ENCODE measurements at regions not wholly inside any gene's neighbourhood (a gene's known extent, or its start where the extent isn't known, plus 50 kb on each side); places are given as distances from the start of the nearest gene placed in this dataset.
"Not testable (repeated sequence)": the region's sequence is repeated elsewhere in the genome, so short reads cannot be mapped to it uniquely, and the experiment has no call there.

DNA sequence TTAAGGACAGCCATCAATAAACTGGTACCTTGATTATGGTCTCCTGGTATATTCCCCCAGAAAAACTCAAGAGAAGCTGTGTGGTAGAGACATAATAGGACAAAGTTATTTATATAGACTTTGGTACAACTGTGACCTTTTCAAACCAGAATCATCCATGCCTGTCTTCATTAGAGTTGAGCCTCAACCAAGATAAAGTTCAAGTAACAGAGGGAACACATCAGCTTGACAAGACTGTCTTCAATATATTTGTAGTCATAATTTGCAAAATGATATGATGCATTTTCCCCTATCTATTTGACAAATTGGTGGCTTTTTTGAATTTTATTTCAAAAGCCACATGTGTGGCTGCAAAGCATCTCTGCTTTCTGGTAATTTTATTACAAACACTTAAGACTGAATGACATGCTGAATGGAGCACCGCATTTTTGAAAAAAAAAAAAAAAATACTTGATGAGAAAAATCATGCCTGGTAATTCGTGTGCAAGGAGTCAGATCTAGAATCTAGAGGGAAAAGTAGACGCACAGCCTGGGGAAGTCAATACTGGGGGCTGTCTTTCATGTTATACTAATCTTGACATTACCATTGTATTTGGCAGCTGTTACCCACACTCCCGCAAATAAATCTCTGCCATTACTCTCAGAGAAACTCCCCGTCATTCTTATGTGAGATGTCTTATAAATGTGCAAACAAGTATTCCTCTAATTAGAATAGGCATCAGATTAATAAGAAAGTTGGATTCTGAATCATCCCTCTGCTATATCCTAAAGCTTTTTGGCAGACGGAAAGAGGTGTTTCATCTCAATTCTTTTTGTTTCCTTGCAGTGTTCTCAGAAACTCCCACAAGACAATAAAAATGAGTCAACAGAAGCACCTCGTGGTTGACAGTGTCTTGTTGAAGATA, 554.8 kb upstream of the CBLB start:
- no peak for DNase-seq

DNA sequence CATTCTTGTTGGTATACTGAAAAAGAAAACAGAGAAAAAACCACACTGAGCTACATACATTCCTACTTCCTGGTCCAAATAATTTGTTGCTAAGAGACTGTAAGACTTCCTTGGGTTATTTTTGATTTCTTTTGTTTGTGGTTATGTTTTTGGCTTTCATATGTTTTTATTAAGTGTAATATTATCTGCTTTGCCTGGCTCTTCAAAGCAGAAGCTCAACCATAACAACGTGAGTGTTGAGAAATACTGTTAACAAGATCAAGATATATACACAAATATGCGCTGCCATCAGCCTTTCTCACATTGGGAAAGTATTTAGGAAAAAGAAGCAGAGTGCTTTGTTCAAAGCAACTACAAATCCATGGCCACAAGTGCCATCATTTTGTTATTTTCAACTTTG, 556.2 kb upstream of the CBLB start:
- no peak for DNase-seq

DNA sequence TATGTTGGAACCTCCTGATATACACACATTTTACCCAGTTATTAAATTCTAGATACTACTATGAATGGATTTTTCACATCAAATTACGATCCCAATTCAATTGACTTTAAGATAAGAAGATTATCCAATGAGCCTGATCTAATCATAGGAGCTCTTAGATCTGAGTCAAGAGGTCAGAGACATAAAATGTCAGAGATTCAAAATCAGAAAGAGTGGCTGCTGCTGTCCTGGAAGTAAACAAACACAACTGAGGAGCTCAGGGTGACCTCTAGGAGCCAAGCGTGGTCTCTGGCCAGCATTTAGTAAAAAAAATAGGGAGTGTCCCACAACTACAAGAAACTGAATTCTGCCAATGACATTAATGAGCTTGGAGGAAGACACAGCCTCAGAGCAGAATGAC, 557.1 kb upstream of the CBLB start:
- DNase-seq = no peak

DNA sequence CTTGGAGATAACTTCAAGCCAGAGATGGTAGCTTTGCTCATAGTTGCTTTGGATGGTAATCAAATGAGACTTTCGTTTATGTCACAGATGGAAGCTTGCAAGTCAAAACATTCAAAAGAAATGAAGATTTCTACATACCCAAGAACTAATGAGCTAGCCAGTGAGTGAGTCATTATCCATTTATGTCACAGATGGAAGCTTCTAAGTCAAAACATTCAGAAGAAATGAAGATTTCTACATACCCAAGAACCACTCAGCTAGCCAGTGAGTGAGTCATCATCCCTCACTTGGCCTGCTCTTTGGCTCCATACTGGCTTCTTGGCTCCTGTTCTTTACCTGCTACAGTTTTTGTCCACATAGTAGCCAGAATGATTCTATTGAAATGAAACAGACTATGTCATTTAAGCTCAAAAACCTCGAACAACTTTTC, 559.8 kb upstream of the CBLB start:
- no peak for DNase-seq

DNA sequence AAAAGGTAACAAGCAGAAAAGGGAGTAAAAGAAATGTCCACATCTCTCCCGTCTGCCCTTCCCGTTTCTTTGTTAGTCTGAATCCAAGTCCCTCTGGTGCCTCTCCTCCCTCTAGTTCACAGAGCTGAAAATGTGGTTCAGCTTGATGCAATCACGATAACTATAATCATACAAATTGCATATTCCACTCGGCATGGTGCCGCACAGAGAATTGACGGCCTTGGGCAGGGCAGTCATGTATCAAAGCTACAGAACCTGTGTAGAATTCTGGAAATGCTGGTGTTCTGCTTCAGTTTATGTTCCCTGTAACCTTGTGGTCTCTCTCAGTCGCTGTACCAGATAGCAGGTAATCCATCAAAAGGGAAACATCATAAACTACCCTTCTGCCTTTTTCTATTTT, 562.9 kb upstream of the CBLB start:
- no peak for DNase-seq

DNA sequence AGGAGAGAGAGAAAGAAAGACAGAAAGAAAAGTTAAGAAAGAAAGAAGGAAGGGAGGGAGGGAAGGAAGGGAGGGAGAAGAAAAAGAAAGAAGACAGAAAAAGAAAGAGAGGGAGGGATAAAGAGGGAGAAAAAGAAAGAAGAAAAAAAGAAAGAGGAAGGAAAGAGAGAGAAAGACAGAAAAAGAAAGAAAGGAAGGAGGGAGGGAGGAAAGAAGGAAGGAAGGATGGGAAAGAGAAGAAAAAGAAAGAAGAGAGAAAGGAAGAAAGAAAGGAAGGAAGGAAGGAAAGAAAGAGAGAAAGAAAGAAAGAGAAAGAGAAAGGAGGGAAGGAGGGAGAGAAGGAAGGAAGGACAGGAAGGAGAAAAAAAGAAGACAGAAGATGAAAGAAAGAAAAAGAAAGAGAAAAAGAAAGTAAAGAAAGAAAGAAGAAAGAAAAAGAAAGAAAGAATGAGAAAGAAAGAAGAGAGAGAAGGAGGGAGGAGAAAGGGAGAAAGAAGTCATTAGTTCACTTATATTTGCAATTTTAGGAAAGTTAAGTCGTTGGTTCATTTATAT, 567.2 kb upstream of the CBLB start:
- DNase-seq = no peak

DNA sequence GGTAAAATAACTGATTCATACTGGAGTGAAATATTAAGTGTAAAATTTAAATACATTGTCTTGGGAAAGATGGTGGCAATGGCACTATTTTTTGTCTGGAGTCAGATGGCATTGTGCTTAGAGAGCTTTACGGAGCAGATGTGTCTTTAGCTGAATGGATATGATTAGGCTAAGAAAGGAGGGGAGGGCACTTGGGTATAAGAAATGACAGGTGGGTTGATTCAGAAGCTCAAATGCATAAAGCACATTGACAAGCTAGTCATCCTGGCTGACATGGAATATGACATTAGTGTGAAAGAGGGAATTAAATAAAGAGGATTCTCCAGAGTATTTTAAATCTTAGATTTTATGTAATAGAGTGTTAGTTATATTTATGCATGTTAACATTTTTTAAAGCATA, 570.1 kb upstream of the CBLB start:
- DNase-seq = peak; percentile 69

DNA sequence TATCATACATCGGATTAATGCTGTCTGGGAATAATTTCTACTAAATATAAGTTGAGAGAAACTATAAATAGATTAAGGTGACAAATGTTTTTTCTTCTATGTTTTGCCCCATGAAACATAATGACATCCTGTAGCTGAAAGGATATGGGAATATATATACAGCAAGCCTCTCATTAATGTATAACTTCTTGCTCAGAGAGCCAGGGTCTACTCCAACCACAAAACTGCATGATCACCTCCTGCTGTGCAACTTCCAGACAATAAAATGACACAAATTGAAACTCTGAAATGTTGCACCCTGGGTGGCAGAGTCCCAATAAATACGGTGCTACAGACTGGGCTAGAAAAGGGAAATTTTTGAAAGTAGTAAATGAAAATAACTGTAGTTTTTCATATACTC, 571.9 kb upstream of the CBLB start:
- no peak for DNase-seq

DNA sequence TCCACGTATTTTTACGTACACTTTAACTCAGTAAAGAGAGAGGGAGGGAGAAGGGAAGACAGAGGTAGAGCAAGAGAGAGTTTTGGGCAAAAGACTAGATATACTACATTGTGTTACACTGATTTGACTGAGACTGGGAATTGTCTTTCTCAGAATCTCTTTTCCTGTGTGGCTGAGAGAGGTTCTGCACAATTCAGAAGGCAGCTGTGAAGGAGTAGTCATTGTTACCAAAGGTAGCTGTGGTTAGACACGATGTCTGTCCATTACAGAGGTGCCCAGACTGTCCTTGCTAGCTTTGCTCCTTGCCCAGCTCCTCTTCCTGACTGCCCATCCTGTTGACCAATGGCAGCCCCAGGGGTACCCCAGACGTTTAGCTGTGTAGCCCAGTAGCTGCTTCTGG, 577.5 kb upstream of the CBLB start:
- no peak for DNase-seq

DNA sequence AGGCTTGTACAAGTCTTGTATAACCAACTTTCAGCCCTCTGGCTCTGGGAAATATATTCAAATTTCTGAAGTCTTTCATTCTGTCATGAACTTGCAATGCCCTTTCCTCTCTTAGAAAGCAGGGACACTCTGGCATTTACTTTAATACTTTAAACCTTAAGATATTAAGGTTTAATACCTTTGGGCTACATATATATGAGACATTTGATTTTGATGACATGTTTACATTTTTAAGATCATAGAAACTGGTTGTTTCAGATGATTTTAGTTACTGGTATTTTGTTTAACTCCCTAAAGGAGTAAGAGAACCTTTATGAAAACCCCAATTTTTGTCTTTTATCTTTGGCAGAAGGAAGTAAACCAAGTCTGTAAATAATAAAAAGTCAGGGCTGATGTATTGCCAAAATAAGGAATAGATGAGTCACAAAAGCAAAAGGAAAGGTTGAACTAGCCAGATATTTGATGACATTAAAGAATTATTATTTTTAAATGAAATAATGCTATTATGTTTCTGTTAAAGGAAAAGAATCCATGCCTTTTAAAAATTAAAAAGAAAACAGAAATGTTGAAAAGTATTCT, 579.0 kb upstream of the CBLB start:
- DNase-seq = no peak

DNA sequence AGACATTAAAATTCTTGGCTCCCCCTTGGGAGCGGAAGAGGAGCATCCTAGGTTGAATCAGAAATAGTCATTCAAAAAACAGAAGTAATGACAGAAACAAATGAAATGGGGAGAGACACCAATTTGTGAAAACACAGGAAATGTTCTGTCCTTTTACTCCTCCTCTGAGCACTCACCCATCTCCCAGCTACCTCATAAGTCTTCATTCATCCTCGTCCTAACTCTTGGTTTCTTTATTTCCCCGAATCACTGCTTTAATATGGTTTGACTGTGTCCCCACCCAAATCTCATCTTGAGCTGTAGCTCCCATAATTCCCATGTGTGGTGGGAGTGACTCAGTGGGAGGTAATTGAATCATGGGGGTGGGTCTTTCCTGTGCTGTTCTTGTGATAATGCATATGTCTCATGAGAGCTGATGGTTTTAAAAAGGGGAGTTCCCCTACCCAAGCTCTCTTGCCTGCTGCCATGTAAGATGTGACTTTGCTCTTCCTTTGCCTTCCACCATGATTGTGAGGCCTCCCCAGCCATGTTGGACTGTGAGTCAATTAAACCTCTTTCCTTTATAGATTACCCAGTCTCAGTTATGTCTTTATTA, 579.7 kb upstream of the CBLB start:
- not testable (repeated sequence) for DNase-seq

DNA sequence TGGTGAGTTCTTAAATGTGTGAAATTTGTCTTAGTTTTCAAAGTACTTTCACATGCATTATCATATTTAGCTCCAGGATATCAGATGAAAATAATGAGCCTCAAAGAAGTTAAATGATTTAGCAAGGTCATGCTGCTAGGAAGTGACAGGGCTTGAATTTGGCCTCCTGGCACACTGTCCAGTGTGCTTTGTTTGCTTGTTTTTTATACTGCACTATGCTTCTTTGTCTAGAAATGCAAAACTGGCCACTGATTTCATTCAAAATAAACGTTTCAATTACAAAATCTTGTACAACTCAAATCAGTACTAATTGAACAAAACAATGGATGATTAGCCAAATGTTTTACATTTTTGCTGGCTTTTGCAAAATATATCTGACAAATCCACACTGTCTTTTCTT, 583.3 kb upstream of the CBLB start:
- no peak for DNase-seq

DNA sequence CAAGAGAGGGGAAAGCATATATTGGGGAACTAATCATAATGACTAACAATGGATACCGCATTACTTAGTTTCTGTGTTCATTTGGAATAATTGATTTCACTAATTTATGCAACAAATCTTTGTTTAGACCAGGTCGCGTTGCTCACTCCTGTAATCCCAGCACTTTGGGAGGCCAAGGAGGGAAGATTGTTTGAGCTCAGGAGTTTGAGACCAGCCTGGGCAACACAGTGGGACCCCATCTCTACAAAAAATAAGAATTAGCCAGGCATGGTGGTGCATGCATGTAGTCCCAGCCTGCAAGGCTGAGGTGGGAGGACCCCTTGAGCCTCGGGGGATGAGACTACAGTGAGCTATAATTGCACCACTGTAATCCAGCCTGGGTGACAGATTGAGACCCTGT, 585.7 kb upstream of the CBLB start:
- DNase-seq = no peak

DNA sequence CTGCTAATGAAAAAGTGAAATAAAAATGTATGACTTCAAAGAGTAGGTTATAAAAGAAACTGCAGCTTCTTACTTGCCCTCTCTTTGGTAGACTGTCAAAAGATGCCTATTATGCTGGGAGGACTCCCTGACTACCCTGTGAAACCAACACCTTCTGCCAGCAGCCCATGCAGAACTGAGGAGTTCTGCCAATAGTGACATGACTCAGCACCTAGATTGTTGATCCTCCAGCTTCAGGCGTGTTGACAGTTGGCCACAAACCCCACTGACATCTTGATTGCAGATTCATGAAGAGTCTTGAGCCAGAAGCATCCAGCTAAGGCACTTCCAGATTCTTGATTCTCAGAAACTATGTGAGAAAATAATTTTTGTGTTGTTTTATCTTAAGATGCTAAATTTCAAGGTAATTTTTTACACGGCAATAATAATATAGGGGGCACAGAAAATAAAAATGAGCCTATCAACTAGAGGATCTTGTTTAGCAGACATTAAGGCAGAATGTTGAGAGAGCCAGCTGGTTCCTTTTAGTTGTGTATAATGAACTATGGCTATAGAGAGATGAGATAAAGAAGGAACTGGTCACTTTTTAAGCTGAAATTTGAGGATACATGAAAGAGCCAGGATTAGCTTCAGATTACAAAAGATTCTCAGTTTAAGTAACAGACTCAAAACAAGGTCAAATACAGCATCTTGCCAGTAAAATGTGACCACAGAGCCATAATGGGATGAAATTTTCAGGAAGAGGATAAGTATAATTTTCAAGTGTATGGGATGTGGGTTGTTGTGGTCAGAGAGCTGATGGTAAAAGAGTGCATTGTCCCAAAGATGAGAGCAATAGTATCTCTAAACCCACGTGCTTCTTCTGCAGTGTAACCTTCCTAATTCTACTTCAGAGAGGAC, 588.7 kb upstream of the CBLB start:
- DNase-seq = no peak

DNA sequence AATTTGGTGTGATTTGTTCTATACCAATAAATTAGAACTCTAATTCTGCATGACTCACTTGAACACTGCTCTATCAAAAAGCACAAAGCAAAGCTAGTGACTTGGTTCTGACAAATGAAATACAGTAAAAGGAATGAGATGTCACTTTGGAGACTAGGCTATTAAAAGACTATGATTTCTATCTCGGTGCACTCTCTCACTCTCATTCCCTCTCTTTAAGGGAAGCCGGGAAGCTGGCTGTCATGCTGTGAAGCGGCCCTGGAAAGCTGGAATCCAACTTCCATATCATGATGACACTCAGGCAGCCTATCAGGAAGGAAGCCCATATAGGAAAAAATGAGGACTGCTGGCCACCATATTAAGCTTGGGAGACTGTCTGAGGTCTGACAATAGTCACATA, 590.1 kb upstream of the CBLB start:
- no peak for DNase-seq

DNA sequence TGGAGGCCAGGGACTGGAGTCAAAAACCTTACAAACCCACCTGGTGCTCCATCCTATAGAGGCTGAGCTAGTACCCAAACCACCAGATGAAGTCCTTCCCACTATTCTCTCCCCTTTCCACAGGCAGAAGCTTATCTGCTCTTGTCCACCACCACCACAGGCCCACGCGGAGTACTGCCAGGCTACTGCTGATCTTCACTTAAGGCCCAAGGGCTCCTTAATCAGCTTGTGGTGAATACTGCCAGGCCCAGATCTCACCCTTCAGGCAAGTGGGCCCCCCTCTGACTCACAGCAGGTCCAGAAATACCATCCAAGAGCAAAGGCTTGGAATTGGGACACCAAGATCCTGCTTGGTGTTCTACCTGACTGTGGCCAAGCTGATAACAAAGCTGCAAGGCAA, 598.1 kb upstream of the CBLB start:
- DNase-seq = no peak

DNA sequence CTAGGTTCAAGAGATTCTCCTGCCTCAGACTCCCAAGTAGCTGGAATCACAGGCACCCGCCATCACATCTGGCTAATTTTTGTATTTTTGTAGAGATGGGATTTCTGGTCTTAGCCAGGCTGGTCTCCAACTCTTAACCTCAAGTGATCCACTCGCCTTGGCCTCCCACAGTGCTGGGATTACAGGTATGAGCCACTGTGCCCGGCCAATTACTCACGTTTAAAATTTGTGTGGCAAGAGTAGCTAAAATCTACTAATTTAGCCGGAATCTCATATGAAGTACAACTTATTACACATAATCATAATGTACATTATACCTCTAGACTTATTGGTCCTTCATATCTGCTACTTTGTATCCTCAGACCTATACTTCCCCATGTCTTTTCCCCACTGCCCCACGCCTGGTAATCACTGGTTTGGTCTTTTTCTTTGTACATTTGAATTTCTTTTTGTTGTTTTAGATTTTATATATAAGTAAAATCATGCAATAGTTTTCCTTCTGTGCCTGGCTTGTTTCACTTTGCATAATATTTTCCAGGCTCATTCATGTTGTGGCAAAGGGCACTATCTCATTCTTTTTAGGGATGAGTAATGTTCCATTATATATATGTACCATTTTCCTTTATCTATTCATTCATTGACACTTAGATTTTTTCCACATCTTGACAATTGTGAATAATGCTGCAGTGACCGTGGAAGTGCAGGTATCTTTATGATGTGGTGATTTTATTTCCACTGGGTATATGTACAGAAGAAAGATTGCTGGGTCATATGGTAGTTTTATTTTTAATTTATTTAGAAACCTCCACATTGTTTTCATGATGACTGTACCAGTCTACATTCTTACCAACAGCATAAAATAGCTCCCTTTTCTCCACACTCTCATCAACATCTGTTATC, 605.0 kb upstream of the CBLB start:
- DNase-seq = no peak

DNA sequence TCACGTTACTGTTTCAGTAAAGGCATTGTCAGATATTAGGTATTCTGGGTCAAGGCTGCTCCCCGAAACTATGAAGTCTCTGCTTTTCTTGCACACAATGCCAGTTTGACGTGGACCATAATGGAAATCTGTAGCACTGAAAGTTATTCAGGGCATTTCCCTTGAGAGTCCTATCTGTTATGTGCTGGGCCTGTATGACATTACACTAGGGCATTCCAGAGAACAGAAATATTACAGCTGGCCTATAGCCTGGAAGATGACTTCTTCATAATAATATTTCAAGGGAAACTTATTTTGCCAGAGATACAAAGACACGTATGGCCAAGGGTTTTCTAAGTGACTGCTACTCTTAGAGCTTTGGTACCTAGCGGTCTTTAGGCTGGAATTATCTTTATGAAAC, 613.6 kb upstream of the CBLB start:
- no peak for DNase-seq

DNA sequence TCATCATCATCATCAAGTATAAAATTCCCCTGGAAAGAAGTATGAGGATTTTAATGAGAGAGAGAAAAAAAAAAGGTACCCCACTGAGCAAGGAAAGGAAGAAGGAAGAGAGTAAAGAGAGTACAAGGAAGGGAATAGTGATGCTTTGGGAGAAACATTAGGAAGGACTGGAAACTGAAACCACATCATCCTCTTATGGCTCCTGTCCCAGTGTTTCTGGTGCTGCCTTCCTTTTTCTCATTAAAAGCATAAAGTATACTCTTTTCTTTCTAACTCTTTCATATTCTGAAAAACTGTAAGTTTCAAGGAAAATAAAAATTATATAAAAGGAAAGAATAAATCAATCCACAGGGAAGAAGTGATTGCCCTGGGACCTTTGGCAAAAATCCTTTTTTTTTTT, 616.4 kb upstream of the CBLB start:
- DNase-seq = no peak

DNA sequence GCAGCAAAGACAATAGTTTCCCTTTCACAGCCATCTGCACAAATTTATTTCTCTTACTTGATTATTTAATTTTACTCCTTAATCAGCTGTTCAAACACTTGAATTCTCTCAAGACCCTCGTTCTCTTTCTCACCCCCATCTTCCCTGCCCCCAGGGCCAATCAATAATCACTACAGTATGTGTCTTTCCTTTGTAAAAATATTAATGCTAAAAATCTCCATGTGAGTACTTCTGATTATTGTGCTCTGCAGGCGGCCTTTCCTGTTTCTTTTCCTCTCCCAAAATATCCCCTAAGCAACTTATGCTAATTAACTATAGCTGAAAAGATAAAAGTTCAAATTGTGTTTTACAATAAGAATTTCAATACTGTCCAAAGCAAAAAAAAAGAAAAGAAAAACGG, 617.0 kb upstream of the CBLB start:
- DNase-seq = peak; percentile 81

DNA sequence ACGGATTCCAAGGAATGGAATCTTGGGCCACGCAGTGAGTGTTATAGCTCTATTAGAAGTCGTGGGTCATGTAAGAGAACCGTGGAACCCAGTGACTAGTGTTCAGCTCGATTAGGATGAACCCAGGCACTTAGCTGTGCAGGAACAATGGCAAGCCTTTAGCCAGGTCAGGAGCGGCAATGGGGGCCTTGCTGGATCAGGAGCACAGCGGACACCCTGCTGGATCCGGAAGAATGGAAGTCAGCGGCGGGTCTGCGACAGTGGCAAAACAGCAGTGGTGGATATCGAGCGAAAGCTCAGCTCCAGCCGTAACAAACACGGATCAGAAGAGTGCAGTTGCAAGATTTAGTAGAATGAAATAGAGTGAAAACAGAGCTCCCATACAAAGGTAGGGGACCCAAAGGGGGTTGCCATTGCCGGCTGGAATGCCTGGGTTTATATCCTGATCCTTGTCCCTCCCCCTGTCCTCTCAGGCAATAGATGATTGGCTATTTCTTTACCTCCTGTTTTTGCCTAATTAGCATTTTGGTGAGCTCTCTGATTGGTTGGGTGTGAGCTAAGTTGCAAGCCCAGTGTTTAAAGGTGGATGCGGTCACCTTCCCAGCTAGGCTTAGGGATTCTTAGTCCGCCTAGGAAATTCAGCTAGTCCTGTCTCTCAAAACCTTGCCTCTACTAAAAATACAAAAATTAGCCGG, 618.3 kb upstream of the CBLB start:
- DNase-seq = not testable (repeated sequence)
